ENCODE measurements at regions not wholly inside any gene's neighbourhood (a gene's known extent, or its start where the extent isn't known, plus 50 kb on each side); places are given as distances from the start of the nearest gene placed in this dataset.
"Not testable (repeated sequence)": the region's sequence is repeated elsewhere in the genome, so short reads cannot be mapped to it uniquely, and the experiment has no call there.

DNA sequence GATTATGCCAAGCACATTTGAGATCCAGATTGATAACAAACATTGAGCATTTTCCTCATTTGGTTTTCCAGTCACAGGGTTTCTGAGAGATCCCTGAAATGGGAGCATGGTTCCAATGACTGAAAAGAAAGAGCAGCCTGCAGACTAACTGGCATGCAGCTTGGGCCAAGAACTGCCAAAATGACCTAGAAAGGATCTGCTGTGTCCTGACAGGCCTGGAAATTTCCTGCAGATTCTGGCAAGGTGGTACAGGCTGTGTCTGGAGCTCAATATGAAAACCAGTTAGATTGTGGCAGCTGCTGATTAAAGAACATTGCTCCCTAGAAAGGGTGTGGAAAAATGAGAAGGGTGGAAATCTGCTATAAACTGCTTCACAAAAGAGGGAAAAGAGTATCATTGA, 417.3 kb downstream of the IPO8 start:
- DNase-seq, result no peak
- in situ Hi-C loops (cut with MboI; ENCODE audit: low pct_unique_long_range_greater_than_20kb, low sequenced_read_pairs), result no loop called here

DNA sequence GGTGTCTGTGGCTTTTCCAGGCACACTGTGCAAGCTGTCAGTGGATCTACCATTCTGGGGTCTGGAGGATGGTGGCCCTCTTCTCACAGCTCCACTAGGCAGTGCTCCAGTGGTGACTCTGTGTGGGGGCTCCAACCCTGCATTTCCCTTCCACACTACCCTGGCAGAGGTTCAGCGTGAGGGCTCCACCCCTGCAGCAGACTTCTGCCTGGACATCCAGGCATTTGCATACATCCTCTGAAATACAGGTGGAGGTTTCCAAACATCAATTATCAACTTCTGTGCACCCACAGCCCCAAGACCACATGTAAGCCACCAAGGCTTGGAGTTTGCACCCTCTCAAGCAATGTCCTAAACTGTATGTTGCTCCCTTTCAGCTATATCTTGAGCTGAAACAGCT, 423.2 kb downstream of the IPO8 start:
- DNase-seq; in situ Hi-C loops (cut with MboI; ENCODE audit: low pct_unique_long_range_greater_than_20kb, low sequenced_read_pairs): not testable (repeated sequence)

DNA sequence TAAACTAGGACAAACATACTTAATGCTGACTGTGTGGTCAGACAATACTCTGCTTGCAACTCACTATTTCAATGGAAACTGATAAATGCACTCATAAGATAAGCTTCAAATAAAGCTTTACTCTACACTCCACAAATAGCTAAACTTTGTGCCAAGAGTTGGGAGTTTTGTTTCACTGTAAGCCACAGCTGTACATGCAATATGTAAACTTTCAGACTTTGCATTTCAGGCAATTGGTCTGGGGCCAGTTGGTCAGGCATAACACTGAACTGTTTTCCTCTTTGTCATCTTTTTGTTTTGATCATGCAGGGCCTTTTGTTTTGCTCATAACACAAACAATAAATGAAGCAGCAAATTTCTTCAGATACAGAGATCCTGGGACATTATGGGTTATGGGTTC, 426.2 kb downstream of the IPO8 start:
- DNase-seq, result no peak
- in situ Hi-C loops (cut with MboI; ENCODE audit: low pct_unique_long_range_greater_than_20kb, low sequenced_read_pairs), result no loop called here

DNA sequence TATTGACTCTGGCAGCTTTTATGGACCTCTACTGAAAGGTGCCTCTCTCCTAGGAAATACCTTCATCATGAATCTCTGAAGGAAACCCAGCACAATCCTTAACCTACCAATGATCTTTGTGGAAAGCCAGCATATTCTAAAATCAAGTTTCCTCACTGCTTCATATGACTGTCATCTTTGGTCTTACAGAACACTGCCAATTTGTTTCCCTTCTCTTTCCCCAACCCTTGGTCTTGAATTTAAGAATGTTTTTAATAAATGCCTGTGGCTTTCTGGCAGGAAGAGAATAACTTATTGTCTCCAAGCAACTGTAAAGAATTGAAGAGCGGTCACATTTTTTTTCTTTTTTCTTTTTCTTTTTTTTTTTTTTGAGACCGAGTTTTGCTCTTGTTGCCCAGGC, 427.6 kb downstream of the IPO8 start:
- in situ Hi-C loops (cut with MboI; ENCODE audit: low pct_unique_long_range_greater_than_20kb, low sequenced_read_pairs), result no loop called here

DNA sequence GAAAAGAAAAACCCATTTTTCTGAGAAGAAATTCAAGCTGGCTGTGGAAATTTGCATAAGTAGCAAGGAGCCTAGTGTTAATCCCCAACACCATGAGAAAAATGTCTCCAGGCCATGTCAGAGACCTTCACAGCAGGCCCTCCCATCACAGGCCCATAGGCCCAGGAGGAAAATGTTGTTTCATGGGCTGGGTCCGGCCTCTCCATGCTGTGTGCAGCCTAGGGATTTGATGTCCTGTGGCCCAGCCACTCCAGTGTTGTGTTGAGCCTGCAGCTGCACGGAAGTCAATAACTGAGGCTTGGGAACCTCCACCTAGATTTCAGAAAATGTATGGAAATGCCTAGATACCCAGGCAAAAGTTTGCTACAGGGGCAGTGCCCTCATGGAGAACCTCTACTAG, 432.2 kb downstream of the IPO8 start:
- in situ Hi-C loops (cut with MboI; ENCODE audit: low pct_unique_long_range_greater_than_20kb, low sequenced_read_pairs), result no loop called here
- DNase-seq, result no peak

More for the DNA sequence above, 427.6 kb downstream of the IPO8 start:
- DNase-seq, result no peak

DNA sequence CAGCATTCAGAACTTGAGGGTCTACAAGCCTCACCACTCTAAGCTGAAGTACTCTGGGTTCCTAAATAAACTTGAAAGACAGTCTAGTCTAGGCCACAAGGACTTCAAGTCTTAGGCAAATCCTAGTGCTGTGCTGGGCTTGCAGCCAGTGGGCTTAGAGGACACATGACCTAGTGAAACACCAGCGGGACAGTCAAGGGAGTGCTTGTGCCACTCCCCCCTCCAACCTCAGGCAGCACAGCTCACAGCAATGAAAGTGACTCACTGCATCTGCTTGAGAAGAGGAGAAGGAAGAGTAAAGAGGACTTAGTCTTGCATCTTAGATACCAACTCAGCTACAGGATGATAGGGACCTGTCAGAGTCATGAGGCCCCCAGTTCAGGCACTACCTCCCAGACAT, 438.1 kb downstream of the IPO8 start:
- no peak for DNase-seq
- in situ Hi-C loops (cut with MboI; ENCODE audit: low pct_unique_long_range_greater_than_20kb, low sequenced_read_pairs), result no loop called here

DNA sequence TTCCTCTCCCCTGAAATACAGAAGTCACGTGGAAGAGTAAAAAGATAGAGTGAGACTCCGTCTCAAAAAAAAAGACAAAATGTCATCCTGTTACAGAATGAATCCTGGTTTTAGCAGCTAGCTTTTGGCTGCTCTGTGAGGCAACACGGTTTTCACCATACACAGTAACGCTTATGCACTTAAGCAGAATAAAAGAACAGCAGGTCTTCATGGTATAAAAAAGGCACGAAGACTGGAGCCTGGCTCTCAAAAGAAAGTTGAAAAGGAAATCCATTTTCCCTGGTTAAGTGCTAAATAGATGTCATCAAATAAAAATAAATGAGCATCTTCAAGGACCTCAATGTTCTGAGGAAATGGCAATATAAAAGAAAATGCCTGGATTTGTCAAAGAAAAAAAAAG, 444.1 kb downstream of the IPO8 start:
- in situ Hi-C loops (cut with MboI; ENCODE audit: low pct_unique_long_range_greater_than_20kb, low sequenced_read_pairs), result no loop called here
- DNase-seq, result no peak

DNA sequence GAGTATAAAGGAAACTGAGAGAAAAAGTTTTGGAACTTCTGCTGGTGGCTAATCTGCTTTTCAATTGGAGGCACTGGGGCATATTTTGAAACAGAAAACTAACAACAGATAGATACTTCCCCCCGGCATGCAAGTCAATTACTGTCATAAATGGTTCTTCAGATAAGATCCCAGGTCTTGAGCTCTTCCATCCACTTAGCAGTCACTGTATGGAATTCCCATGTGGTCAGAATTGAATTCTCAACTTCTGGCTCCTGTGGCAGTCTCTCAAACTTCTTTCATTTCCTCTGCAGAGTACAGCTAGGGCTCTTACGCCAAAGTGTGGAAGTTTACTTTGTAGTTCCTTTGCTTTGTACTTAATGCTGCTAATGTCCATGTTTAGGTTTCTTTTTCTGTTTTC, 452.2 kb downstream of the IPO8 start:
- in situ Hi-C loops (cut with MboI; ENCODE audit: low pct_unique_long_range_greater_than_20kb, low sequenced_read_pairs), result no loop called here
- no peak for DNase-seq

DNA sequence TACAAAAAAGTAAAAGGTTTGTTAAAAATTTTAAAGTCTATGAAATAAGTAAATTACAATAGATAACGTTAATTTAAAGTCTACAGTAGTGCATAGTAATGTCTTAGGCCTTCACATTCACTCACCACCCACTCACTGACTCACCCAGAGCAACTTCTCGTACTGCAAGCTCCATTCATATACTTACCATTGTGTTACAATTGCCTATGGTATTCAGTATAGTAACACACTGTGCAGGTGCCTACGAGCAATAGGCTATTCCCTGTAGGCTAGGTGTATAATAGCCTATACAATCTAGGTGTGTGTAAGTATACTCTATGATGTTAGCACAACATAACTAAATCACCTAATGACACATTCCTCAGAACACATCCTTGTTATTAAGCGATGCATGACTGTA, 435.3 kb upstream of the TMTC1 start:
- no peak for DNase-seq
- in situ Hi-C loops (cut with MboI; ENCODE audit: low pct_unique_long_range_greater_than_20kb, low sequenced_read_pairs), result no loop called here

DNA sequence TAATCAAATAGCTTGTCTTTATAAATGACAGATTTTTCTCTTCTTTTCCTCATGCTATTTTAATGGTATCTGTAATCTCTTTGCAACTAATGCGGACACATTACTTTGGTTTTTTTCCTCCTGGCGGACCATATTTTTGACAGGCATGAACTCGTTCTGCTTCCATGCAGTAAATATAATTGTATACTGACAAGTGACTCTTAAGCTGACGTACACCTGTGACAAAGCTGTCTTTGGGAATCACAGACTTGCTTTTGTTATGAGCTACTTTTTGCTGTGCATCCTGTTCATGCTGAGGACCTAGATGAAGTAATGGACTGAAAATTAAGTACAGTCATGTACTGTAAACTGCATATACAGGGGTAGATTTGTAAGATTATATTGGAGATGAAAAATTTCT, 434.3 kb upstream of the TMTC1 start:
- in situ Hi-C loops (cut with MboI; ENCODE audit: low pct_unique_long_range_greater_than_20kb, low sequenced_read_pairs), result no loop called here
- no peak for DNase-seq

DNA sequence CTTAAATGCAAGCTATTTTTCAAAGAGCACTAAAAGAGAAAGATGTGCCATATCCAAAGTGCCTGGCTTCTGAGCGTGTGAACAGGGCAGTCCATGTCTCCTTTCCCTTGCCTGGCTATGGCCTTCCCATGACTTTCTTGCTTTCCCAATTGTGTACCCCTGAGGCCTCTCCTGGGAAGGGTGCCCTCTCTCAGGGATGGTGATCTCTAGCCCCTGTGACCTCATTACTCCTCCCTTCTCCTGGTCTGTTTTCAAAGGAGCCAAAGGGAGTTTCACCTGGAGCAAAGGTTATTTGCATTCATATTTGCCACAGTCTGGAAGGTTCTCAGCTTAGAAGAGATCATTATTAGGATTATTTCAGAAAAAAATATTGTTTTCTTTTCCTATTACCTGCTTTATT, 429.4 kb upstream of the TMTC1 start:
- in situ Hi-C loops (cut with MboI; ENCODE audit: low pct_unique_long_range_greater_than_20kb, low sequenced_read_pairs), result no loop called here
- DNase-seq, result no peak

DNA sequence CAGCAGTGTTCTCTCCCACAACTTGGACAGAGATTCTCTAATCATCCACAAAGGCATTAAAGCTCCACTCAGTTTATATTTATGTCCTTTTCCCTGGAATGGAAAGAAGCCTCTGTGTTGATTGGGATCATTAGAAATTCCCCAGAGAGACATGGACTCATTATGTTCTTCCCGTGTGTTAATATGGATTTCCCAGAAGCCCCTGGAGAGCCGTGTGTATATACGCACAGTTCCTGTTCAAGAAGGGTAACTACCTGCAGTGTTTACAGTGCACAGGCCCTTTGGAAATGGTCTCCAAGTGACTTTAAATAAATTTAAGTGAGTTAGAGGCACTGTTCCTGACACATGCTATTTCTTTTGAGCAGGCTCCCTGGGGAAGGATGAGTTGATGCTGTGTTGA, 428.0 kb upstream of the TMTC1 start:
- DNase-seq, result no peak
- in situ Hi-C loops (cut with MboI; ENCODE audit: low pct_unique_long_range_greater_than_20kb, low sequenced_read_pairs), result no loop called here

DNA sequence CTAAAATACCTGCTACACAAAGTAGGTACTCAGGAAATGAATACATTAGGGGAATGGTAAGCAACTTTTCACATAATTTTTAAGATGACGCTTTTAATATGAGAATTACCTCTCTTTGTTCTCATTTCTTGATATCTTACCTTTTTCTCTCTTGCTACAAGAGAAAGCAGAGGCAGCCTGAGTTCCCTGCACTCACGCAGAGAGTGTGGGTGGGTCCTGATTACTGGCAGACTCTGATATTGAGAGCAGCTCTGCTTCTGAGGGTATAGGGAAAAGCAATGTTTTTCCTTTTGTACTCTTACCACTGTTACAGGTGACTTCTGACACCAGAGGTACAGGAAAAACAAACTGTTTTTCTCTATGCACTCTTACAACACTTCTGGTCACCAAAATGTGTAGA, 420.2 kb upstream of the TMTC1 start:
- no peak for DNase-seq
- in situ Hi-C loops (cut with MboI; ENCODE audit: low pct_unique_long_range_greater_than_20kb, low sequenced_read_pairs), result no loop called here

DNA sequence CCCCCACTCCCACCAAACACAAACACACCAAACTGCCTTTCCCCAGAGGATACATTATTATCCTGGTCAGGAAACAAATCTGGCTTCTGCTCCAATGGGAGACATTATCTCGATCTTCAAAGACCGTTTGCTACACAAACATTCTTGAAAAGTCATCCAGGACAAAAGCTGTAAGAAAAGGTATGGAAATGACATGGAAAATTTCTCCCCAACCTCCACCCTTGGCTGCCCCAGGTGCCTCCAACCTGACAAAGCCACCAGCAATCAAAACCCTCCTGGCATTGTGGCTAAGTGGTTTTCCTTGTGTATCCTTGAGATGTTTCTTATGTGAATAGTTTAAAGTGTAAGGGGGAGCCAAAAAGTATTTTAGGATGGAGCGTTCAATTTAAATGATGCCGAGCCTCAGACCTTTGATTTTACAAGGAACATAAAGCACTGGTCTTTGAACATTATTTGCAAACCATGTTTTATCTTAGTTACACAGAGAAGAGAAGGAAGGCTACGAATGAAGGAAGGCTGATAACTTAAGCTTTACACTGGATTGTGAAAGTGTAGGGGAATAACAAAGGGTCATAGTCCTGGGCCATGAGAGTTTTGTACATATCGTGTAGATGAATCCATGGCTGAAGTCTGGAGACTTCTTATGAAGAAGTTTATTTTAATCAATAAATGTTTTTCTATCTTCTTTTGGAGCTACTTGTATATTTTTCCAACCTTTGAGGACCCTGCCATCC, 418.9 kb upstream of the TMTC1 start:
- DNase-seq, result no peak
- in situ Hi-C loops (cut with MboI; ENCODE audit: low pct_unique_long_range_greater_than_20kb, low sequenced_read_pairs), result no loop called here

DNA sequence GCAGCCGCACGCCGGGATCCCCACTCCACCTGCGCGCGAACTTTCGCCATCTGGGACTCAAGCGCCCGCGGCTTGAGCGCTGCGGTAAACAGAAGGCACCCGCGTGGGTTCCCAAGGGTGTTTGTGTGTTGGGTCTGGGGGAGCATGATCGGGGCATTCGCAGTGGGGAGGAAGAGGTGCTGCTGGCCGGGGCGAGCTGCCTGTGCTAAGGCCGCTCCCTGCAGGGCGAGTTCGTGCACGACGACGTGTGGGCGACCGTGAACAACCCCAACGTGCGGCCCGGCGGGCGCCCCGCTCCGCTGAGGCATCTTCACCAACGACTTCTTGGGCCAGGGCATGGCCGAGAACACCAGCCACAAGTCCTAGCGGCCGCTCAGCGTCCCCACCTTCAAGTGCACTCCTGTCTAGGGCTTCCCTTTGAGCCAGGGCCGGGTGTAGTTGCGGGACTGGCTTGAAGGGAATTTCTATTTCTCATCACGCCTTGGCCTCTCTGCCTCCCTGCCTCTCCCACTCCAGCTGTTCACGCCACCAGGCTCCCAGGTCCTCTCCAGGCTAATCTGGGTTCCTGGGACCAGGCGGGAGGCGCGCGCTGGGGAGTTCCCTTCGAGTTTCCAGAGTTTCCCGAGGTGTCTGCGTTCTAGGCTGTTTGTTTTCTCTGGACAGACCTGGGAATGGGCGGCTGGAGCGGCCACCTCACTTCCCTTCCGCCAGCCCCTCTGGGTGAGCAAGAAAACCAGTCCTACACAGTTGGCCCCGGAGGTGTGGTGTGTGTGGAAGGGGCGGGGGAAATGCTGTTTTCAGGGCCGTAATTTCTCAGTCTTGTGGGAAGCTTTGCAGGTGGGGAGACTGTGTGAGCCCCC, 417.8 kb upstream of the TMTC1 start:
- in situ Hi-C loops (cut with MboI; ENCODE audit: low pct_unique_long_range_greater_than_20kb, low sequenced_read_pairs), result no loop called here
- DNase-seq, result no peak

DNA sequence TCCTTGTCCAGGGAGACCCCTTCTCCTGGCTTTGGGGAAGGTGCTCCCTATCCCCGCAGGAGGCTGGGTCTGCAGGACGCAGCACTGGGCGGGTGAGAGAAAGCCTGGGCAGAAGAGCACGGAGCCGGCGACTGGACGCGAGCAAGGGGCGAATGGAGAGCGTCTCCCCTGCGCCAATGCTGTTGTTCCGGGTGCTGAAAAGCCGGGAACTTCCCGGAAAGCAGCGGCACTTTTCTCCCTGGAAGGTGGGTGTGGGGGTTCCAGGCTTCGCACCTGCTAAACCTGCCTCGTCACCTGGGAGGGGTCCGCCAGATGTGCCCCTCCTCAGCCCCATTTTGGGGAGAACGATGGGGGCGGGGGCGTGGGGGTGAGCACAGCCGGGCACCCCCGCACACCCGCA, 417.1 kb upstream of the TMTC1 start:
- in situ Hi-C loops (cut with MboI; ENCODE audit: low pct_unique_long_range_greater_than_20kb, low sequenced_read_pairs), result no loop called here
- DNase-seq, result no peak

DNA sequence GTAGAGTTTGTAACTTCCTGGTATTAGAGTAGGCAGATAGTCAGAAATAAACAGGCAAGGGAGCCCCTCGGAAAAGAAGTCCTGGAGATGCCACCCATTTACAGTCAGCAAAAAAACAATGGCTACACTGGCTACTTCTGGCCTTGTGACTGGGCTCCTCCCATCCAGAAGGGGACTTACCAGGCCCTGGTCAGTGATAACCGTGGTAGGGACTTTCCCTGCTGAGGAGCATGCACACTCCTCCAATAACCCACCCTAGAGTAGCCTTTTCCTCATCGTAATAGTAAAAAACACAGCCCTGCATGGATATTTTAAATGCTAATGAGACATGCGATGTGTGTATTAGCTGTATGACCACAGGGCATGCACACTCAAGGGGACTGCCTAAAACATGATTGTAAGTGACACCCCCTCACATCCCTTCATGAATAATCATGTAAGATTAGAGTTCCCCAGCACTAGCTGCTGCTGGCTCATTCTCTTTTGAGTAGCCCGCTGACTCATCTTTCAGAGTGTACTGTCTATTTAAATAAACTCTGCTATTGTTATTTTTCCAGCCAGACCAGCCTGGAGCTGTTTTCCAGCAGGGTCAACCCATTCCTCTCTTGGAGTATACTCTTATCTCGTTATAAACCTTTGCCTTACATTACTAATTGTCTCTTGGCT, 413.8 kb upstream of the TMTC1 start:
- DNase-seq, result no peak
- in situ Hi-C loops (cut with MboI; ENCODE audit: low pct_unique_long_range_greater_than_20kb, low sequenced_read_pairs), result no loop called here

DNA sequence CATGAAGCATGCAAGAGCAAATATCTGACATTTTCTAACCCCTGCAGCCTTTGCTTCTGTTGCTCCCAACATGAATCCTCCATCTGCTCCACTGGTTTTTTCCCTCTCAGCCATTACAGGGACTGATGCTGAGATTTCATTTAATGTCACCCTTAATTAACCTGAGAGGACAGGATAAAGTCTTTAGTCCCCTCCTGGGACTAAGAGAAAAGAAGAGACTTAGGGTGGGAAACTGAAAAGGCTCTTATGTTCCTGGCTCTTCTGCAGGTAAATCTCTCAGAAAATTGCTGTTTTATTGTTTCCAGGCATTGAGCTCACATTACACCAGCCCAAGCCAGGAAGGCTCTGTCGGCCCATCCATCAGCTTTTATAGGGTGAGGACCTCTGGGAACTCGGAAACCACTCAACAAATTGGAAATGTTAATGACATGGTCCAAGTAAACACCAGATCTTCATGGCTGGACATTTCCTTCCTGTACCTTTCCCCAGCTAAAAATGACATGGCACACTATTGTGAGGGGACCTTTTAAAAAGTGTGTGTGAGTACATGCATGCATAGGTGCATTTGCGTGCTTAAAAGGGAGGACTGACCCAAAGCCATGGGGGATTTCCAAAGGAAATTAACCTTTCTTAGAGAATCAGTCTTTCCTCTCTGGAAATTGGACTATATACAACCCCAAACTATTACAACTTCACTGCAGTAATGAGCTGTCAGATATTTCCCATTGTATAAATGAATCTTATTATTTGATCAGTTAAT, 408.1 kb upstream of the TMTC1 start:
- in situ Hi-C loops (cut with MboI; ENCODE audit: low pct_unique_long_range_greater_than_20kb, low sequenced_read_pairs), result no loop called here

DNA sequence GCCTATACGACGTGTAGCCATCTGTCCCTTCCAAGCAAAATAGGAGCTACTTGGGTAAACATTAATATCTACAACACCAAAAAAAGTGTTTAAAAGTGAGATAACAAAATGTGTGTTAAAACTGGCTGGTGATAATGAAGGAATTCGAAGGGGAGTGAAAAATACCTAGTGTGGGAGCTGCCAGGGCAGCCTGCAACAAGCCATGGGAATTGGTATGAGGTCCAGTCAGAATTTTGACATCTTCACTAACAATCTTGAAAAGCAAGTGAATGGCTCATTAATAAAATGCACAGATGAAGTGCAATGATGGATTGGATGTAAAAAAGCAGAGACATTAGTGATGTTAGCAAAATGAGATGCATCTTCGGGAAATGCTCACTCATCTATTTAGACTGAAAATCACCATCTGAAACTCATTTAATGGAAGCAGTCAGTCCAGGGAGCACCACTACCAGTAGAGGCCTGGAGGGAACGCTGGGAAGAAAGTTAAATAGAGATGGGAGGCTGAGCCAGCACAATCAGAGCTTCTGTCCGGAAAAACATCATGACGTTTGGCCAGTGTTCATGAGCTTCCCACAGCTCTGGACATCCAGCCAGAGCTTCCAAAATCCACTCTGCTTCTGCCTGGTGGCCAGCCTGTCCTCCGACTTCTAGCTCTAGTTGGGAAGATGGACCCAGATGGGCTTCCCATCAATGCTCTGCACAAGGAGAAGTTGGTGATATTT, 405.0 kb upstream of the TMTC1 start:
- no peak for DNase-seq
- in situ Hi-C loops (cut with MboI; ENCODE audit: low pct_unique_long_range_greater_than_20kb, low sequenced_read_pairs), result no loop called here

More for the DNA sequence above, 408.1 kb upstream of the TMTC1 start:
- no peak for DNase-seq

Data from KBM-7 (cell line).